H9 (cell line): ENCODE measurements at regions not wholly inside any gene's neighbourhood (a gene's known extent, or its start where the extent isn't known, plus 50 kb on each side); places are given as distances from the start of the nearest gene placed in this dataset.

ENCODE experiments used
- DNase-seq: peaks from one replicate; pipeline ENCODE4 v3.0.0-alpha.2; 2017
- H2AFZ ChIP-seq: one replicate; pipeline ENCODE4 v1.6.1; 2013; ENCODE audit warnings: mild to moderate bottlenecking, low read length, control low read depth, moderate library complexity
- H2AK5ac ChIP-seq: 2 replicates; pipeline ENCODE4 v1.6.1; 2013; ENCODE audit warnings: low read length, control low read depth, mixed read lengths; ENCODE audit not compliant: insufficient read length
- H2BK120ac ChIP-seq: one replicate; pipeline ENCODE4 v1.6.1; 2013; ENCODE audit warnings: low read depth, mild to moderate bottlenecking, low read length, control low read depth, inconsistent platforms; ENCODE audit not compliant: poor library complexity, severe bottlenecking
- H2BK12ac ChIP-seq: 2 replicates; pipeline ENCODE4 v1.6.1; 2013; ENCODE audit warnings: low read length, control low read depth, mixed read lengths, low read depth; ENCODE audit not compliant: insufficient read length
- H2BK15ac ChIP-seq: 2 replicates; pipeline ENCODE4 v1.6.1; 2013; ENCODE audit warnings: low read depth, low read length, control low read depth
- H2BK20ac ChIP-seq: one replicate; pipeline ENCODE4 v1.6.1; 2013; ENCODE audit warnings: low read depth, mild to moderate bottlenecking, low read length, control low read depth, inconsistent platforms; ENCODE audit not compliant: poor library complexity, severe bottlenecking
- H2BK5ac ChIP-seq: 2 replicates; pipeline ENCODE4 v1.6.1; 2013; ENCODE audit warnings: low read length, control low read depth, mixed read lengths; ENCODE audit not compliant: insufficient read length
- H3K14ac ChIP-seq: 2 replicates; pipeline ENCODE4 v1.6.1; 2013; ENCODE audit warnings: low read length, control low read depth; ENCODE audit not compliant: insufficient read depth
- H3K18ac ChIP-seq: 2 replicates; pipeline ENCODE4 v1.6.1; 2013; ENCODE audit warnings: low read depth, mild to moderate bottlenecking, mixed read lengths, low read length, control low read depth; ENCODE audit not compliant: insufficient read length
- H3K23ac ChIP-seq: 2 replicates; pipeline ENCODE4 v1.6.1; 2013; ENCODE audit warnings: low read length, control low read depth, mixed read lengths, low read depth; ENCODE audit not compliant: insufficient read length
- H3K23me2 ChIP-seq: 2 replicates; pipeline ENCODE4 v1.6.1; 2013; ENCODE audit warnings: low read depth, mild to moderate bottlenecking, mixed read lengths, low read length, control low read depth; ENCODE audit not compliant: insufficient read length, poor library complexity, severe bottlenecking
- H3K27ac ChIP-seq: 2 replicates; pipeline ENCODE4 v1.5.1; 2013; ENCODE audit warnings: low read length, control low read depth, mixed read lengths, low read depth; ENCODE audit not compliant: insufficient read length
- H3K27me3 ChIP-seq: 2 replicates; pipeline ENCODE4 v1.6.1; 2013; ENCODE audit warnings: low read length, control low read depth, inconsistent platforms; ENCODE audit not compliant: insufficient read depth
- H3K4ac ChIP-seq: 2 replicates; pipeline ENCODE4 v1.6.1; 2013; ENCODE audit warnings: low read depth, mild to moderate bottlenecking, control low read depth, inconsistent platforms, low read length, moderate library complexity
- H3K4me1 ChIP-seq: 2 replicates; pipeline ENCODE4 v1.6.1; 2013; ENCODE audit warnings: low read length, control low read depth, inconsistent platforms; ENCODE audit not compliant: insufficient read depth
- H3K4me2 ChIP-seq: 2 replicates; pipeline ENCODE4 v1.6.1; 2013; ENCODE audit warnings: low read length, control low read depth, mixed read lengths; ENCODE audit not compliant: insufficient read length, insufficient read depth
- H3K56ac ChIP-seq: 2 replicates; pipeline ENCODE4 v1.6.1; 2013; ENCODE audit warnings: low read depth, mild to moderate bottlenecking, mixed read lengths, low read length, control low read depth; ENCODE audit not compliant: insufficient read length
- H3K79me1 ChIP-seq: 2 replicates; pipeline ENCODE4 v1.6.1; 2013; ENCODE audit warnings: low read depth, mild to moderate bottlenecking, moderate library complexity, low read length, control low read depth, inconsistent platforms; ENCODE audit not compliant: insufficient read depth, poor library complexity, severe bottlenecking
- H3K79me2 ChIP-seq: 2 replicates; pipeline ENCODE4 v1.6.1; 2013; ENCODE audit warnings: low read length, control low read depth, inconsistent platforms; ENCODE audit not compliant: insufficient read depth
- H3K9ac ChIP-seq: 2 replicates; pipeline ENCODE4 v1.6.1; 2013; ENCODE audit warnings: low read length, control low read depth, mixed read lengths; ENCODE audit not compliant: insufficient read length; ENCODE audit errors: extremely low read depth
- H3K9me3 ChIP-seq: one replicate; pipeline ENCODE4 v1.6.1; 2013; ENCODE audit warnings: low read depth, low read length, inconsistent platforms; ENCODE audit not compliant: control insufficient read depth
- H3T11ph ChIP-seq: one replicate; pipeline ENCODE4 v1.6.1; 2013; ENCODE audit warnings: mild to moderate bottlenecking, low read length, control low read depth, inconsistent platforms
- H4K20me1 ChIP-seq: one replicate; pipeline ENCODE4 v1.6.1; 2013; ENCODE audit not compliant: control insufficient read depth, insufficient read length, insufficient read depth
- H4K5ac ChIP-seq: 2 replicates; pipeline ENCODE4 v1.6.1; 2013; ENCODE audit warnings: low read depth, mild to moderate bottlenecking, mixed read lengths, low read length, control low read depth; ENCODE audit not compliant: insufficient read length
- H4K8ac ChIP-seq: replicated peaks from 2 replicates; pipeline ENCODE4 v1.6.1; 2013; ENCODE audit warnings: low read length, control low read depth, mixed read lengths, low read depth; ENCODE audit not compliant: insufficient read length
- H4K91ac ChIP-seq: 2 replicates; pipeline ENCODE4 v1.6.1; 2013; ENCODE audit warnings: low read depth, mild to moderate bottlenecking, moderate library complexity, mixed read lengths, low read length, control low read depth; ENCODE audit not compliant: insufficient read length
- H3K27ac Mint-ChIP-seq, 3 experiments: 2 replicates in 2 of 3; 3 replicates in 1 of 3; pipeline ENCODE4 v1.8.0; 2020 to 2021; ENCODE audit warnings: mixed read lengths in 3 of 3, mild to moderate bottlenecking in 1 of 3, moderate library complexity in 1 of 3
- H3K27me3 Mint-ChIP-seq: 2 replicates; pipeline ENCODE4 v1.8.0; 2021; ENCODE audit warnings: low read depth, mild to moderate bottlenecking, moderate library complexity, mixed read lengths
- H3K36me3 Mint-ChIP-seq, 3 experiments: 2 replicates in 2 of 3; 3 replicates in 1 of 3; pipeline ENCODE4 v1.8.0; 2020 to 2021; ENCODE audit warnings: low read depth in 3 of 3, mixed read lengths in 3 of 3; ENCODE audit not compliant: insufficient read depth in 1 of 3
- H3K4me1 Mint-ChIP-seq, 2 experiments: 2 replicates each; pipeline ENCODE4 v1.8.0; 2020; ENCODE audit warnings: mixed read lengths in 2 of 2
- H3K4me3 Mint-ChIP-seq, 2 experiments: 2 replicates in 1 of 2; 3 replicates in 1 of 2; pipeline ENCODE4 v1.8.0; 2020 to 2021; ENCODE audit warnings: mild to moderate bottlenecking in 2 of 2, mixed read lengths in 2 of 2, moderate library complexity in 1 of 2
- H3K9me3 Mint-ChIP-seq, 2 experiments: 2 replicates in 1 of 2; 3 replicates in 1 of 2; pipeline ENCODE4 v1.8.0; 2020; ENCODE audit warnings: mild to moderate bottlenecking in 2 of 2, mixed read lengths in 2 of 2, moderate library complexity in 1 of 2
- CTCF ChIP-seq: fragments of 200-600 bp; sonication (generic); conservative IDR thresholded peaks from 3 replicates; pipeline ENCODE4 v1.8.0; 2021; ENCODE audit warnings: antibody characterized with exemption, mild to moderate bottlenecking
- WGBS: extraction: QIAGEN DNeasy Blood & Tissue Kit; methylation state at CpG from one replicate; pipeline ENCODE4 v1.1.7; 2013; ENCODE audit warnings: missing lambda C conversion rate, low lambda C conversion rate, mixed read lengths; ENCODE audit not compliant: insufficient read length; ENCODE audit errors: extremely low coverage; 5-methylcytosine and 5-hydroxymethylcytosine counted together

GRCh38 chr5:36528588-36528987 lies 77.8 kb upstream of the SLC1A3 start:
- Histone ChIP-seq H2BK15ac (no peak overlapping the region), H3K4me1 (no peaks in the 10 kb centered on the region), H3K27me3 (no peaks in the 10 kb centered on the region), H2BK120ac (no peak overlapping the region), H3K23me2 (no peaks in the 10 kb centered on the region), H3K79me2 (no peaks in the 10 kb centered on the region), H3K14ac (no peak overlapping the region), H3K9me3 (no peaks in the 10 kb centered on the region), H2AFZ (no peak overlapping the region), H2AK5ac (no peak overlapping the region), H3K27ac (no peak overlapping the region), H3K56ac (no peak overlapping the region), H4K91ac (no peak overlapping the region), H4K5ac (no peak overlapping the region), H3K23ac (no peak overlapping the region), H3T11ph (no peak overlapping the region), H2BK20ac (no peak overlapping the region), H4K20me1 (no peaks in the 10 kb centered on the region), H3K79me1 (no peaks in the 10 kb centered on the region), H2BK5ac (no peak overlapping the region), H3K18ac (no peak overlapping the region), H3K9ac (no peak overlapping the region), H3K4me2 (no peak overlapping the region), H2BK12ac (no peak overlapping the region), H4K8ac (no peak overlapping the region), H3K4ac (no peak overlapping the region)
- DNase-seq, result no peak
- Mint-ChIP-seq H3K4me1 (peaks cover 0 to 4% of the 10 kb centered on the region in 2 experiments; a peak in 2 of 4 replicates), H3K4me3 (no peak overlapping the region), H3K36me3 (no peaks in the 10 kb centered on the region), H3K27ac (no peak overlapping the region), H3K27me3 (no peaks in the 10 kb centered on the region), H3K9me3 (no peaks in the 10 kb centered on the region)
- WGBS, result no CpG with 5 or more reads among the region's 6 CpGs
- TF ChIP-seq CTCF, result no peak
